ENCODE measurements at regions not wholly inside any gene's neighbourhood (a gene's known extent, or its start where the extent isn't known, plus 50 kb on each side); places are given as distances from the start of the nearest gene placed in this dataset.
A peak's percentile ranks its signal among the peaks of the same experiment; 100 is the strongest.

DNA sequence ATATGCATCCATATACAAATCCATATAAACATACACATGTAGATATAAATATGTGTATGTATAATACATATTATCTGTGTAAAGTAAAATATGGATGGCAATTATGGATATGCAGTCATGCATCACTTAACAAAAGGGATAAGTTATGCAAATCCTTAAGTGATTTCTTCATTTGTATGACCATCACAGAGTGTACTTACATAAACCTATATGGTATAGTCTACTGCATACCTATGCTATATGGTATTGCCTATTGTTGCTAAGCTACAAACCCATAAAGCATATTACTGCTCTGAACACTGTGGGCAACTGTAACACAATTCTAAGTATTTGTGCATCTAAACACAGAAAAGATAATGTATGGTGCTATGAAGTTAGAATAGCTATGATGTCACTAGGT, 227.2 kb downstream of the SLC6A15 start:
- no peaks in the 10 kb centered on the region for H3K36me3 Mint-ChIP-seq (ENCODE audit: low read depth)
- no peaks in the 10 kb centered on the region for H3K9me3 Mint-ChIP-seq
- no peak overlapping the region for H3K4me3 Mint-ChIP-seq
- TF ChIP-seq, protein P1, sequence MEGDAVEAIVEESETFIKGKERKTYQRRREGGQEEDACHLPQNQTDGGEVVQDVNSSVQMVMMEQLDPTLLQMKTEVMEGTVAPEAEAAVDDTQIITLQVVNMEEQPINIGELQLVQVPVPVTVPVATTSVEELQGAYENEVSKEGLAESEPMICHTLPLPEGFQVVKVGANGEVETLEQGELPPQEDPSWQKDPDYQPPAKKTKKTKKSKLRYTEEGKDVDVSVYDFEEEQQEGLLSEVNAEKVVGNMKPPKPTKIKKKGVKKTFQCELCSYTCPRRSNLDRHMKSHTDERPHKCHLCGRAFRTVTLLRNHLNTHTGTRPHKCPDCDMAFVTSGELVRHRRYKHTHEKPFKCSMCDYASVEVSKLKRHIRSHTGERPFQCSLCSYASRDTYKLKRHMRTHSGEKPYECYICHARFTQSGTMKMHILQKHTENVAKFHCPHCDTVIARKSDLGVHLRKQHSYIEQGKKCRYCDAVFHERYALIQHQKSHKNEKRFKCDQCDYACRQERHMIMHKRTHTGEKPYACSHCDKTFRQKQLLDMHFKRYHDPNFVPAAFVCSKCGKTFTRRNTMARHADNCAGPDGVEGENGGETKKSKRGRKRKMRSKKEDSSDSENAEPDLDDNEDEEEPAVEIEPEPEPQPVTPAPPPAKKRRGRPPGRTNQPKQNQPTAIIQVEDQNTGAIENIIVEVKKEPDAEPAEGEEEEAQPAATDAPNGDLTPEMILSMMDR (IDR thresholded peaks at IDR 0.05; ENCODE audit: unreplicated experiment in 3 of 3) = no peak
- no peaks in the 10 kb centered on the region for H3K27me3 Mint-ChIP-seq (ENCODE audit: low read depth)
- no peaks in the 10 kb centered on the region for H3K4me1 Mint-ChIP-seq
- H3K27ac Mint-ChIP-seq = no peak overlapping the region

DNA sequence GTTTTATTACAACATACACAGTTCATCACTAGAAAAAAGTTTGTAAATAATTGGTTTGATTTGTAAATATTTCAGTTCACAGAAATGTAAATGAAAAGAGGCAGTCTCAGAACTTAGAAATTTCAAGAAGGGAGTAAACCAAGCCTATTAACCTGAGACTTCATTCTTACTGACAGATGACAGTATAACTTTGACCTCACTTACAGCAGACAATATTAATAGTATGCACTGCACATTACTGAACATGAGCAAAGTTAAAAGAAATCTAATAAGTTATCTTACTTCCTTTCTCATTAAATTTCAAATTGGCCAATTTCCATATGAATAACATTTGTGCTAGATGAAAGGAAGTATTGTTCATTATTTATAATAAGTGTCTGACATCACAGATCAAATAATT, 235.8 kb downstream of the SLC6A15 start:
- peak overlapping the region in 2 of 3 experiments; percentile 1 to 55 for H3K27ac Mint-ChIP-seq
- H3K36me3 Mint-ChIP-seq (ENCODE audit: low read depth) = no peaks in the 10 kb centered on the region
- H3K27me3 Mint-ChIP-seq (ENCODE audit: low read depth) = no peaks in the 10 kb centered on the region
- no peaks in the 10 kb centered on the region for H3K4me1 Mint-ChIP-seq
- H3K4me3 Mint-ChIP-seq = no peak overlapping the region
- H3K9me3 Mint-ChIP-seq = no peaks in the 10 kb centered on the region
- TF ChIP-seq, protein P1 (IDR thresholded peaks at IDR 0.05; ENCODE audit: unreplicated experiment in 3 of 3) = no peak

- H3K4me3 Mint-ChIP-seq = no peak overlapping the region
- H3K36me3 Mint-ChIP-seq (ENCODE audit: low read depth) = no peaks in the 10 kb centered on the region
- H3K9me3 Mint-ChIP-seq = no peaks in the 10 kb centered on the region
- peak overlapping the region in 2 of 3 experiments; percentile 25 to 63 for H3K27ac Mint-ChIP-seq
- no peaks in the 10 kb centered on the region for H3K27me3 Mint-ChIP-seq (ENCODE audit: low read depth)
- H3K4me1 Mint-ChIP-seq = peaks cover 20% of the 10 kb centered on the region
- TF ChIP-seq, protein P1 (IDR thresholded peaks at IDR 0.05; ENCODE audit: unreplicated experiment in 3 of 3) = no peak
Observed at GRCh38 chr12:84661786-84662185, 250.8 kb downstream of the SLC6A15 start.

DNA sequence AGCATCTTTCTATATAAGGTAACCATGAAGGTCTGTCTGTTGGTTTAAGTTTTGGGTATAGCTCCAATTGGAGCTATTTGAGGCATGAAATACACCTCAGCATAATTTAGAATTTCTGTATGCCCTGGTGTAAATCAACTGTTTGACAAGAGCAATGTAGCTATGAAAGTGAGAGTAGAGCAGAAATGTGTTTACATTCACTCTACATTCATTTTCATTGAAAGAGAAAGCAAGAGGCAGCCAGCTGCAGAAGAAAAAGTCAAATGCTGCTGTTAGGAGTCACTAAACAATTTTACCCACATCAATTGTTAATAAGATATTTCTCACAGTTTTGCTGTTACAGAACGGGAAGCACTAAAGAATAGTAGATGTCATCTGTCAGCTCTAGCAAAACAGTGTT, 252.5 kb downstream of the SLC6A15 start:
- no peaks in the 10 kb centered on the region for H3K36me3 Mint-ChIP-seq (ENCODE audit: low read depth)
- TF ChIP-seq, protein P1 (IDR thresholded peaks at IDR 0.05; ENCODE audit: unreplicated experiment in 3 of 3) = no peak
- no peak overlapping the region for H3K4me3 Mint-ChIP-seq
- peak overlapping the region; percentile 19 to 60 (median 41) for H3K27ac Mint-ChIP-seq
- no peaks in the 10 kb centered on the region for H3K27me3 Mint-ChIP-seq (ENCODE audit: low read depth)
- peaks cover 33% of the 10 kb centered on the region for H3K4me1 Mint-ChIP-seq
- no peaks in the 10 kb centered on the region for H3K9me3 Mint-ChIP-seq

GRCh38 chr12:84658877-84659276, 253.7 kb downstream of the SLC6A15 start:
- Mint-ChIP-seq H3K4me1 (peaks cover 33% of the 10 kb centered on the region), H3K36me3 (ENCODE audit: low read depth) (no peaks in the 10 kb centered on the region), H3K27ac (peak overlapping the region in 2 of 3 experiments; percentile 35 to 78), H3K9me3 (no peaks in the 10 kb centered on the region), H3K4me3 (no peak overlapping the region), H3K27me3 (ENCODE audit: low read depth) (no peaks in the 10 kb centered on the region)
- TF ChIP-seq, protein P1 (IDR thresholded peaks at IDR 0.05; ENCODE audit: unreplicated experiment in 3 of 3) = no peak

DNA sequence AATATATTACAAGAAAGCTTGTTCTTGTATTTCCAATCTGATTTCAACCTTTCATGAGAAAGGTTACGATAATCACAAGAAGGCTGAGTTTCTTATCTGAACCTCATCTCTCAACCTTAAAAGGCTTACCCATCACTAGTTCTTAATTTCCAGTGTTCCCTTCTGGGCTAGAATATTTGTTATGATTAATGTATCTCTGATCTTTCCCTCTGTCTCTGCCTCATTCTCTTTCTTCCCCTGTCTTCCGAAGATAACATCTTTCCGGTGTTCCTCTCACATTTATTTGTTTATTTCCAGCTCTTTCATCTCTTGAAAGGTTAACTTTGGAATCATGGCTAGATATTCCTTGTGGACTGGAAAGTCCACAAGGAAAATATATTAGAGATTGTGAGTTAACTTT, 255.9 kb downstream of the SLC6A15 start:
- Mint-ChIP-seq H3K4me1 (peaks cover 30% of the 10 kb centered on the region), H3K36me3 (ENCODE audit: low read depth) (no peaks in the 10 kb centered on the region), H3K9me3 (no peaks in the 10 kb centered on the region), H3K27ac (peak overlapping the region; percentile 8 to 77 (median 60)), H3K27me3 (ENCODE audit: low read depth) (no peaks in the 10 kb centered on the region), H3K4me3 (no peak overlapping the region)
- TF ChIP-seq, protein P1 (IDR thresholded peaks at IDR 0.05; ENCODE audit: unreplicated experiment in 3 of 3) = no peak
